Stromal cell of bone marrow (primary cell): ENCODE measurements at regions not wholly inside any gene's neighbourhood (a gene's known extent, or its start where the extent isn't known, plus 50 kb on each side); places are given as distances from the start of the nearest gene placed in this dataset.
A peak's percentile ranks its signal among the peaks of the same experiment; 100 is the strongest.

Source experiments
- DNase-seq: peaks from one replicate; pipeline ENCODE4 v3.0.0-alpha.2; 2012; ENCODE audit warnings: low read depth

- peak; percentile 56 for DNase-seq
Measured at GRCh38 chr3:154060238-154061000, 60.8 kb upstream of the ARHGEF26 start.

- DNase-seq, result no peak
Measured at GRCh38 chr3:154061001-154061370, 60.2 kb upstream of the ARHGEF26 start.

DNA sequence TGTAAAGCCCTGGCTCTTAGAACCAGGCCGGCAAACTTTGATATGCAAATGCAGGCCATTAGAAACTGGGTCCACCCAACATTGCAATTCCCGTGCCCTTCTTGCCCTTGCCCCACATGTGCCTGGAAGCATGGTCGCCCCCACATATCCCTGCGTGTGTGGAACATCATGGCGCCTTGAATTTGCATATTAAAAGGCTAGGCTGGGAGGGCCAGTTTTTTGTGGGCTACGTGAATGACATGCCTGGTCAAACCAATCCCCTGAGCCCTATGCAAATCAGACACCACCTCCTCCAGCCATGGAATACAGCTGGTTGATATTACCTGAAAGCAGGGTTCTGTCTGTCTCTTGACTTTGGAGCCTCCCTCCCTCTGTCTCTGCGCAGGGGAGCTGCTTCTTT is 58.7 kb upstream of the ARHGEF26 start:
- no peak for DNase-seq

DNA sequence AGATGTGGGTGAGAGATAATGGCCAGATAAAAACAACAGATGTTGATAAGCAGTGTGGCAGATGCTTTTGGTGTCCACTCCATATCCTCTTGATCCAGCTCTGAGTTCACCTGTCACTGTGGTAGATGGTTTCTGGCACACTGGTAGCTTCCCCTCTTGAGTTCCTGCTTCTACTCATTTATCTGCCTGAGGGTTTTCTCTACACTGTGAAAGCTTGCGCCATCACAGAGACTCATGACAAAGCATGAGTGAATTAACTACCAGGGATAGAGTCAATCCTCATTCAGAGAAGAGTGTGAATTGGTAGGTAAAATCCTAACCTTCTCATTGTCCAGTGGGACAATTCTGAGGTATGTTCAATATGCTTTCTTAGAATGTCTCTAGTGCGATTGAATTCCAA is 50.0 kb upstream of the ARHGEF26 start:
- no peak for DNase-seq
